Heart left ventricle (tissue), 16 donors: ENCODE measurements at regions not wholly inside any gene's neighbourhood (a gene's known extent, or its start where the extent isn't known, plus 50 kb on each side); places are given as distances from the start of the nearest gene placed in this dataset.

Experiments used
- ATAC-seq, 4 donors: fragments of 200-7000 bp; cut with Tn5 transposase; one replicate each; pipeline ENCODE4 v1.9.1; 2020 to 2022; ENCODE audit warnings: moderate library complexity in 4 of 4, mild to moderate bottlenecking in 3 of 4, moderate number of reproducible peaks in 1 of 4
- DNase-seq, 5 donors: peaks; one replicate each; pipeline ENCODE4 v3.0.0-alpha.2; 2020
- H3K27ac ChIP-seq, 12 donors: fragments of 200-600 bp; sonication (generic) in 4 of 12; one replicate each; pipeline versions ENCODE4 v1.5.0 to v1.8.0; 2016 to 2022; ENCODE audit warnings: mild to moderate bottlenecking in 2 of 12
- H3K27me3 ChIP-seq, 9 donors: fragments of 200-600 bp; sonication (generic) in 2 of 9; one replicate each; pipeline versions ENCODE4 v1.5.1 to v1.8.0; 2016 to 2022; ENCODE audit warnings: mild to moderate bottlenecking in 3 of 9
- H3K36me3 ChIP-seq, 9 donors: fragments of 200-600 bp; sonication (generic) in 2 of 9; one replicate each; pipeline versions ENCODE4 v1.5.0 to v1.8.0; 2018 to 2022; ENCODE audit warnings: mild to moderate bottlenecking in 2 of 9
- H3K4me1 ChIP-seq, 12 donors: fragments of 200-600 bp; sonication (generic) in 4 of 12; one replicate each; pipeline versions ENCODE4 v1.5.0 to v1.8.0; 2016 to 2022; ENCODE audit warnings: mild to moderate bottlenecking in 3 of 12
- H3K4me3 ChIP-seq, 12 donors: fragments of 200-600 bp; sonication (generic) in 4 of 12; one replicate each; pipeline versions ENCODE4 v1.5.0 to v1.8.0; 2017 to 2022; ENCODE audit warnings: mild to moderate bottlenecking in 9 of 12, moderate library complexity in 4 of 12
- H3K9me3 ChIP-seq, 12 donors: fragments of 200-600 bp; sonication (generic) in 4 of 12; one replicate each; pipeline versions ENCODE4 v1.5.0 to v1.8.0; 2016 to 2022; ENCODE audit warnings: mild to moderate bottlenecking in 1 of 12
- POLR2A ChIP-seq, 2 donors: fragments of 450-650 bp; IDR thresholded peaks; one replicate each; pipeline ENCODE4 v1.6.1; 2017; ENCODE audit warnings: antibody characterized with exemption in 2 of 2, mild to moderate bottlenecking in 2 of 2, moderate library complexity in 2 of 2
- WGBS, 4 donors: extraction: QIAGEN DNeasy Blood & Tissue Kit in 2 of 4; methylation state at CpG; one replicate each; pipeline versions ENCODE4 v1.1.5 to v1.1.7; 2013 to 2018; 5-methylcytosine and 5-hydroxymethylcytosine counted together
- intact Hi-C, 10 donors: fragments of 100-400 bp; cut with DNase I; formaldehyde crosslinking; loops; one replicate each; pipeline versions ENCODE4 v1.11.1 to v1.14.2; 2022
- TF ChIP-seq, protein P1 (sequence below), 12 donors: fragments of 200-600 bp; sonication (generic) in 4 of 12; IDR thresholded peaks; one replicate each; pipeline versions ENCODE4 v1.5.0 to v1.8.0; 2018 to 2022; ENCODE audit warnings: antibody characterized with exemption in 12 of 12, mild to moderate bottlenecking in 5 of 12
- donor health status: ischemic (EF 13 %, LVEDD 7.1; RV severe dilation, severe dysfunction).
- donor health status: healthy with polysubstance abuse.
- donor health status: DM: no; HTN: yes; CAD: no.
- donor health status: DM: no; HTN: no; CAD: no.
- donor health status: ischemic (EF 25% LVEDD 6.9; RV normal size, moderate dysfunction).
- donor health status: ischemic (EF 25% LVEDD 5.7; RV mildly dilated, moderate dysfunction).
- donor health status: healthy.
- donor health status: DM: yes; HTN: yes; CAD: no.
- donor health status: ischemic (EF 35%, LVEDD 5.7; RV mildly dilated, moderate dysfunction).
- donor health status: nonischemic (EF 11% LVEDD 7.7; RV severe dilation, severe dysfunction).
- donor health status: DM: yes; HTN: yes; CAD: no.
- donor health status: PGD.
- donor health status: ischemic (EF 29% LVEDD 5.4; RV normal size, mild dysfunction).
- donor health status: nonischemic (EF 23%, LVEDD 6.1; RV moderate dilation, normal function).

DNA sequence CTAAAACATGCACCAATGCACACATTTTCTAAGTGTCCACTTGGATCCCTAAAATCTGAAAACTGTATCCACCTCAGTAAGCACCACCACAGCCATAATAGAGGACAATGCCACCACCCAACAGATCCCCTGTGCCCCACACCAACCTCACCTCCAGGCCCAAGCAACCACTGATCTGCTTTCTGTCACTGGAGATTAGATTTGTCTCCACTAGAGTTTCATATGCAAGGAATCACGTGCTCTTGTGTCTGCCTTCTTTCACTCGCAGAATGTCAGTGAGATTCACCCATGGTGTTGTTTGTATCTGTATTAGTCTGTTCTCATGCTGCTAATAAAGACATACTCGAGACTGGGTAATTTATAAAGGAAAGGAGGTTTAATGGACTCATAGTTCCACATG is 216.1 kb upstream of the WWC1 start:
- H3K27ac ChIP-seq, result peak overlapping the region in 9 of 12 donors; percentile 11 to 72 (median 36)
- H3K36me3 ChIP-seq, result no peaks in the 10 kb centered on the region
- TF ChIP-seq, protein P1, sequence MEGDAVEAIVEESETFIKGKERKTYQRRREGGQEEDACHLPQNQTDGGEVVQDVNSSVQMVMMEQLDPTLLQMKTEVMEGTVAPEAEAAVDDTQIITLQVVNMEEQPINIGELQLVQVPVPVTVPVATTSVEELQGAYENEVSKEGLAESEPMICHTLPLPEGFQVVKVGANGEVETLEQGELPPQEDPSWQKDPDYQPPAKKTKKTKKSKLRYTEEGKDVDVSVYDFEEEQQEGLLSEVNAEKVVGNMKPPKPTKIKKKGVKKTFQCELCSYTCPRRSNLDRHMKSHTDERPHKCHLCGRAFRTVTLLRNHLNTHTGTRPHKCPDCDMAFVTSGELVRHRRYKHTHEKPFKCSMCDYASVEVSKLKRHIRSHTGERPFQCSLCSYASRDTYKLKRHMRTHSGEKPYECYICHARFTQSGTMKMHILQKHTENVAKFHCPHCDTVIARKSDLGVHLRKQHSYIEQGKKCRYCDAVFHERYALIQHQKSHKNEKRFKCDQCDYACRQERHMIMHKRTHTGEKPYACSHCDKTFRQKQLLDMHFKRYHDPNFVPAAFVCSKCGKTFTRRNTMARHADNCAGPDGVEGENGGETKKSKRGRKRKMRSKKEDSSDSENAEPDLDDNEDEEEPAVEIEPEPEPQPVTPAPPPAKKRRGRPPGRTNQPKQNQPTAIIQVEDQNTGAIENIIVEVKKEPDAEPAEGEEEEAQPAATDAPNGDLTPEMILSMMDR (IDR thresholded peaks at IDR 0.05), result no peak
- TF ChIP-seq POLR2A (IDR thresholded peaks at IDR 0.05), result no peak
- 42 to 59% (median 50%) methylated on average over 3 of the region's 3 CpGs for WGBS, 4 donors
- H3K4me1 ChIP-seq, result peaks cover 0 to 33% (median 12%) of the 10 kb centered on the region in 12 donors
- ATAC-seq (peak; percentile 66 to 79 (median 76)), DNase-seq (peak in 1 of 5 donors; percentile 28)
- H3K9me3 ChIP-seq, result no peaks in the 10 kb centered on the region
- intact Hi-C loops, result no loop called here
- no peak overlapping the region for H3K4me3 ChIP-seq
- H3K27me3 ChIP-seq, result no peaks in the 10 kb centered on the region

DNA sequence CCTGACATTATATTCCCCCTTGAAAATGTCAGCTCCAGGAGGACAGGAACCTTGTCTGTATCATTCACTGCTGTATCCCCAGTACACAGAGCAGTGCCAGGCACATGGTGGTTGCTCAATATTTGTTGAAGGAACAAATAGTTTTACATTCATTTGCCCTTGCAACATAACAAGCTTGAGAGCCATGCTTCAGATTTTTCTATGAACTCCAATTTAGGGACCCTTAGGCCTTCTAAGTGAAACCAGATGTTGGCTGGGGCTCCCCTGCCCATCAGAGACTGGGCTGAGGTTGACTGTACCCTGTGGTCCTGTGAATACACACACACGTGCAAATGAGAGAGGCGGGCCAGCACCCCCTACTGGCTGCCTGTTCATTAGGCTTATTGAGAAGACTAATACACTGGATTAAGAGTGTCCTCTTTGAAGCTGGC is 214.9 kb upstream of the WWC1 start:
- peak; percentile 73 to 94 (median 87) for ATAC-seq
- Histone ChIP-seq H3K4me1 (peaks cover 0 to 33% (median 12%) of the 10 kb centered on the region in 12 donors), H3K27me3 (no peaks in the 10 kb centered on the region), H3K36me3 (no peaks in the 10 kb centered on the region), H3K27ac (peak overlapping the region in 8 of 12 donors; percentile 16 to 76 (median 47)), H3K9me3 (no peaks in the 10 kb centered on the region), H3K4me3 (no peak overlapping the region)
- DNase-seq, result peak in 3 of 5 donors; percentile 27 to 69 (median 57)
- 38 to 60% (median 43%) methylated on average over 2 of the region's 2 CpGs for WGBS, 4 donors
- no peak for TF ChIP-seq POLR2A (IDR thresholded peaks at IDR 0.05)
- TF ChIP-seq, protein P1 (IDR thresholded peaks at IDR 0.05), result peak in 11 of 12 donors; percentile 17 to 59 (median 34)
- intact Hi-C loops, result no loop called here

DNA sequence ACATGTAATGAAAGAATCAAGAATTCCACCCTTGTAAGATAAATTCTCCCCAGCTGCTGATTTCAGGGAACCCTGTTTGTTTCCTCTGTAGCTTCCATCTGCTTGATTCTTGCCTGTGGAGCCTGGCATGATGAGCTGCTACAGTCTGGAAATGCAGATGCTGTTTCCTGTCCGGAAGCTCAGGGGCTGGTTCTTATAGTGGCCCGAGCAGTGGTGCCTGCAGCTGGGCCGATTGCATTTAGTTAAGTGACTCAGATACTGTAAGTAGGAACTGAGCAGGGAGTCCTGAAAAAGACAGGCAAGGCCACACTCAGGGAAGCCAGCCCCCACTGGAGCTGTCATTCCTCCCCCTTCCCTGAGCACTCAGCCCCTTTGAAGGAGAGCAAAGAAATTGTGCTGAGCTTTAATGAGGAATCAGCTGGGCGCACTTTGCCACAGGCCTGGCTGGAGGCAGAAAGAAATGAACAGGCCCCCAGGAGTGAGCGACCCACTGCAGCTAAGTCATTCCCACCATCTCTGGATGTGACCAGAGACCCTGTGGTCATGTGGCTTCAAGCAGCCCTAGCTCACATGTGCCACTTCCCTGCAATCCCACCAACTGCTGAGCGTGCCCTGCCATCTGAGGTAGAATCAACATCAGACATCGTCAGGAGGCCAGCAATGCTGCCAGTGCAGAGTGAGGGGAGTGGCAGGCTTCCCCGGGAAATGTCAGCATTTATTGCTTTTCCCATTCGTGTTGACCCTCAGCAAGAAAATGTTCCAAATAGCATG is 206.0 kb upstream of the WWC1 start:
- Histone ChIP-seq H3K27ac (peak overlapping the region in 2 of 12 donors; percentile 13 to 47), H3K36me3 (peaks cover 0 to under 1% (median 0%) of the 10 kb centered on the region in 9 donors), H3K9me3 (peaks cover 0 to 3% (median 0%) of the 10 kb centered on the region in 12 donors), H3K4me1 (peaks cover 0 to 27% (median 4%) of the 10 kb centered on the region in 12 donors), H3K27me3 (no peaks in the 10 kb centered on the region), H3K4me3 (no peak overlapping the region)
- intact Hi-C loops, result no loop called here
- DNase-seq (no peak), ATAC-seq (peak in 3 of 4 donors; percentile 40 to 47 (median 41))
- WGBS, 4 donors, result 40 to 69% (median 57%) methylated on average over 5 to 9 of the region's 9 CpGs
- no peak for TF ChIP-seq POLR2A (IDR thresholded peaks at IDR 0.05)
- TF ChIP-seq, protein P1 (IDR thresholded peaks at IDR 0.05), result no peak

DNA sequence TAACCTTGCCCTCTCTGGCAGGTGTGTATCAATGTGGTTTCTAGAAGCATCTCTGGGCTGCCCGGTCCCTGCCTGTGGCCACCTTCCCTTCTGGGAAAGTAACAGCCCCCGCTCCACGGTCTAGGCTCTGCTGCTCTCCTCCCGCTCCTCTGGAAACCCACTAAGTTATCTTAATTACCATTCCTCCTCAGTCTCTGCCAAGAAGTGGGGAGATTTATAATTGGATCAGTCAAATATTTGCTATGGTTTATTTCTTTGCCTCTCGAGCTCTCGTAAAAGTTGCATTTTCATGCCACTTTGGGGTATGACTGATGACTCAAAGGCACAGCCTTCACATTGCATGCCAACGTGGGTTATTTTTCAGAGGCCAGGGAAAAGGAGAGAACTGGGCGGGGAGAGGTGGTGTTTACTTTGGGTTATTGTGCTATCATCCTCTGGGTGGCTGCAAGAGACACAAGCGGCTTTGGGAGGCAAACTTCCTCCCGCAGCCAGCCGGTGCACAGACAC is 205.3 kb upstream of the WWC1 start:
- H3K9me3 ChIP-seq, result peaks cover 0 to 3% (median 0%) of the 10 kb centered on the region in 12 donors
- 46 to 69% (median 55%) methylated on average over 11 of the region's 11 CpGs for WGBS, 4 donors
- no peak for DNase-seq
- peak in 3 of 4 donors; percentile 23 to 46 (median 33) for ATAC-seq
- no peak overlapping the region for H3K4me3 ChIP-seq
- TF ChIP-seq, protein P1 (IDR thresholded peaks at IDR 0.05), result no peak
- TF ChIP-seq POLR2A (IDR thresholded peaks at IDR 0.05), result no peak
- peaks cover 0 to 27% (median 4%) of the 10 kb centered on the region in 12 donors for H3K4me1 ChIP-seq
- H3K27me3 ChIP-seq, result no peaks in the 10 kb centered on the region
- peaks cover 0 to 8% (median 0%) of the 10 kb centered on the region in 9 donors for H3K36me3 ChIP-seq
- peak overlapping the region in 1 of 12 donors; percentile 5 for H3K27ac ChIP-seq
- intact Hi-C loops, result no loop called here
